ENCODE measurements at regions not wholly inside any gene's neighbourhood (a gene's known extent, or its start where the extent isn't known, plus 50 kb on each side); places are given as distances from the start of the nearest gene placed in this dataset.

GRCh38 chr20:41671143-41671542, 53.0 kb upstream of the CHD6 start:
- intact Hi-C loops (cut with micrococcal nuclease; ENCODE audit: unreplicated experiment) = no loop called here
- no peak for DNase-seq (ENCODE audit: low spot score)
- Histone ChIP-seq H3K9me3 (ENCODE audit: low read depth, low read length, poor library complexity, severe bottlenecking) (no peaks in the 10 kb centered on the region), H3K4me1 (ENCODE audit: insufficient read depth, low read length, poor library complexity, severe bottlenecking) (peaks cover 11% of the 10 kb centered on the region), H3K27ac (ENCODE audit: low read depth, low read length, poor library complexity, severe bottlenecking) (no peak overlapping the region), H3K27me3 (replicated peaks; ENCODE audit: insufficient read depth, low read depth, low read length, poor library complexity) (no peaks in the 10 kb centered on the region), H3K4me3 (ENCODE audit: low read depth, low read length, poor library complexity, severe bottlenecking) (no peak overlapping the region), H3K36me3 (ENCODE audit: insufficient read depth, low read length, poor library complexity, severe bottlenecking) (no peaks in the 10 kb centered on the region)
- ChIA-PET CTCF (no interaction called here), POLR2A (ENCODE audit: low non-redundant PET) (interaction anchor here (0.7 kb wide), 1 partner anchor 22 kb away, joined by 4 read pairs; no protein-coding TSS in a partner anchor)
- no peak for TF ChIP-seq CTCF (conservative IDR thresholded peaks at IDR 0.05; ENCODE audit: low read depth, low read length)
- no peak for TF ChIP-seq EZH2 (IDR thresholded peaks at IDR 0.05; ENCODE audit: borderline replicate concordance, low read depth, low read length, poor library complexity, severe bottlenecking)
- no TSS peak for BruUV-seq (replicated peaks)

DNA sequence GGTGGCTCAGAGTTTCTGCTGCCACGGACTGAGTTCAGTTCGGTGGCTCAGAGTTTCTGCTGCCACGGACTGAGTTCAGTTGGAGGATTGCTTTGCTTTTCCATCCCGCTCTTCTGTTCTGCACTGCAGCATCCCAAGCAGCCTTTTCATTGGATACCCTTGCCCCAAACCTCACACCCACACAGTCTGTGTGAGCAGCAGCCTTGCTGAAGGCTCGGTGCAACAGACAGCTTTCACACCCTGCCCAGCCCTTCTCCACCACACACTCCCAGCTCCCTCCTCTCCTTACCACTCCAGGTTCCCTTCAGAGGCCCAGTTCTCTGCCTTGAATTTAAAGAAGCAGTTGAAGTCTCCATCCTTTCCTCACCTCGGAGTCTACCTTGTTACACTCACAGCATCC, 52.5 kb upstream of the CHD6 start:
- no peak for DNase-seq (ENCODE audit: low spot score)
- intact Hi-C loops (cut with micrococcal nuclease; ENCODE audit: unreplicated experiment) = no loop called here
- ChIA-PET POLR2A (ENCODE audit: low non-redundant PET) (no interaction called here), CTCF (no interaction called here)
- no peak for TF ChIP-seq CTCF (conservative IDR thresholded peaks at IDR 0.05; ENCODE audit: low read depth, low read length)
- no peak for TF ChIP-seq EZH2 (IDR thresholded peaks at IDR 0.05; ENCODE audit: borderline replicate concordance, low read depth, low read length, poor library complexity, severe bottlenecking)
- no TSS peak for BruUV-seq (replicated peaks)
- Histone ChIP-seq H3K4me1 (ENCODE audit: insufficient read depth, low read length, poor library complexity, severe bottlenecking) (peaks cover 11% of the 10 kb centered on the region), H3K4me3 (ENCODE audit: low read depth, low read length, poor library complexity, severe bottlenecking) (no peak overlapping the region), H3K27ac (ENCODE audit: low read depth, low read length, poor library complexity, severe bottlenecking) (no peak overlapping the region), H3K36me3 (ENCODE audit: insufficient read depth, low read length, poor library complexity, severe bottlenecking) (no peaks in the 10 kb centered on the region), H3K9me3 (ENCODE audit: low read depth, low read length, poor library complexity, severe bottlenecking) (no peaks in the 10 kb centered on the region), H3K27me3 (replicated peaks; ENCODE audit: insufficient read depth, low read depth, low read length, poor library complexity) (no peaks in the 10 kb centered on the region)

DNA sequence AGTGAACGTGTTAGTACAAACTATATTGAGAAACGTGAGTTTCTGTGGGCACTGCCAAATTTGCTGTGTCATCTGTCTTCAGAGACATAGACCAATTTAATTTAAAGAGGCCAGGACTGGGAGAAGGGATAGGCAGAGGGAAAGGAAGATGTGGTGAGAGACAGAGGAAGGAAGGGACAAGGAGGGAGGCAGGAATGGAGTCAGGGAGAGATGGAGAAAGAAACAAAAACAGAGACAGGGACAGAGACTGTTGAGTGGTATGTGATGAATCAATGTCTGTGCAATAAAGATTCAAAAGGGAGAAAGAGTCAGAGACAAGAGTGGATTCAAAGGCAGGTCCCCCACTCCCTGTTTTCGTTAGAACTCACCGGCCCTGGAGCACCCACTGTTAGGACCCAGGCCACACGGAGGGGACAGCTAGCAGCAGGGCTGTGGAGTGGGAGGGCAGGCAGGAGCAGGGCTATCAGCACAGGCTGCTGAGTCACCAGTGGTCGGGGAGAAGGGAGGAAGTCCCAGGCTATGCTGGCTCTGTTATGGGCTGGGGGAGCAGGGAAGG, 51.6 kb upstream of the CHD6 start:
- intact Hi-C loops (cut with micrococcal nuclease; ENCODE audit: unreplicated experiment) = no loop called here
- DNase-seq (ENCODE audit: low spot score) = no peak
- no peak for TF ChIP-seq EZH2 (IDR thresholded peaks at IDR 0.05; ENCODE audit: borderline replicate concordance, low read depth, low read length, poor library complexity, severe bottlenecking)
- TF ChIP-seq CTCF (conservative IDR thresholded peaks at IDR 0.05; ENCODE audit: low read depth, low read length) = no peak
- no peaks in the 10 kb centered on the region for H3K9me3 ChIP-seq (ENCODE audit: low read depth, low read length, poor library complexity, severe bottlenecking)
- POLR2A ChIA-PET (ENCODE audit: low non-redundant PET) = no interaction called here
- BruUV-seq (replicated peaks) = TSS peak; percentile 26
- no peaks in the 10 kb centered on the region for H3K27me3 ChIP-seq (replicated peaks; ENCODE audit: insufficient read depth, low read depth, low read length, poor library complexity)
- H3K4me1 ChIP-seq (ENCODE audit: insufficient read depth, low read length, poor library complexity, severe bottlenecking) = peaks cover 11% of the 10 kb centered on the region
- H3K4me3 ChIP-seq (ENCODE audit: low read depth, low read length, poor library complexity, severe bottlenecking) = no peak overlapping the region
- H3K36me3 ChIP-seq (ENCODE audit: insufficient read depth, low read length, poor library complexity, severe bottlenecking) = no peaks in the 10 kb centered on the region
- CTCF ChIA-PET = no interaction called here
- no peak overlapping the region for H3K27ac ChIP-seq (ENCODE audit: low read depth, low read length, poor library complexity, severe bottlenecking)
